Neuron (in vitro differentiated cells): ENCODE measurements at regions not wholly inside any gene's neighbourhood (a gene's known extent, or its start where the extent isn't known, plus 50 kb on each side); places are given as distances from the start of the nearest gene placed in this dataset.

ENCODE experiments used
- H2AFZ ChIP-seq: one replicate; pipeline ENCODE4 v1.6.1; 2013; ENCODE audit warnings: low read depth, mild to moderate bottlenecking, inconsistent platforms, low read length, moderate library complexity
- H3K27me3 ChIP-seq: one replicate; pipeline ENCODE4 v1.6.1; 2013; ENCODE audit warnings: low read length; ENCODE audit not compliant: insufficient read depth
- H3K36me3 ChIP-seq: one replicate; pipeline ENCODE4 v1.6.1; 2013; ENCODE audit warnings: low read length; ENCODE audit not compliant: insufficient read depth
- H3K4me1 ChIP-seq: one replicate; pipeline ENCODE4 v1.6.1; 2013; ENCODE audit warnings: low read length; ENCODE audit not compliant: insufficient read depth
- H3K4me3 ChIP-seq: 2 replicates; pipeline ENCODE4 v1.5.1; 2013; ENCODE audit warnings: mild to moderate bottlenecking, low read length, moderate library complexity
- H3K9me3 ChIP-seq: one replicate; pipeline ENCODE4 v1.6.1; 2013; ENCODE audit warnings: low read length

- Histone ChIP-seq H3K36me3 (no peaks in the 10 kb centered on the region), H3K27me3 (no peaks in the 10 kb centered on the region)
Observed at GRCh38 chr6:3653528-3654070, 97.9 kb downstream of the PXDC1 start.

GRCh38 chr6:3651698-3652229 lies 99.7 kb downstream of the PXDC1 start:
- H3K4me1 ChIP-seq: peaks cover 3% of the 10 kb centered on the region
- peaks cover 2% of the 10 kb centered on the region for H3K9me3 ChIP-seq
- no peak overlapping the region for H2AFZ ChIP-seq
- H3K4me3 ChIP-seq: no peak overlapping the region
- H3K36me3 ChIP-seq: no peaks in the 10 kb centered on the region
- H3K27me3 ChIP-seq: no peaks in the 10 kb centered on the region

More at GRCh38 chr6:3653528-3654070, 97.9 kb downstream of the PXDC1 start:
- Histone ChIP-seq H2AFZ (no peak overlapping the region), H3K4me3 (no peak overlapping the region), H3K4me1 (peaks cover 3% of the 10 kb centered on the region), H3K9me3 (peaks cover 2% of the 10 kb centered on the region)

GRCh38 chr6:3650959-3651697 lies 100.4 kb downstream of the PXDC1 start:
- no peaks in the 10 kb centered on the region for H3K27me3 ChIP-seq
- no peak overlapping the region for H3K4me3 ChIP-seq
- H3K4me1 ChIP-seq: peaks cover 3% of the 10 kb centered on the region
- peaks cover 2% of the 10 kb centered on the region for H3K9me3 ChIP-seq
- no peak overlapping the region for H2AFZ ChIP-seq
- H3K36me3 ChIP-seq: no peaks in the 10 kb centered on the region

GRCh38 chr6:3650076-3650958 lies 101.2 kb downstream of the PXDC1 start:
- no peak overlapping the region for H2AFZ ChIP-seq
- no peaks in the 10 kb centered on the region for H3K27me3 ChIP-seq
- no peak overlapping the region for H3K4me3 ChIP-seq
- peaks cover 3% of the 10 kb centered on the region for H3K4me1 ChIP-seq
- no peaks in the 10 kb centered on the region for H3K36me3 ChIP-seq
- H3K9me3 ChIP-seq: peaks cover 2% of the 10 kb centered on the region

- H3K9me3 ChIP-seq: peaks cover 2% of the 10 kb centered on the region
- no peaks in the 10 kb centered on the region for H3K27me3 ChIP-seq
- H3K4me3 ChIP-seq: no peak overlapping the region
- no peaks in the 10 kb centered on the region for H3K4me1 ChIP-seq
- no peak overlapping the region for H2AFZ ChIP-seq
- no peaks in the 10 kb centered on the region for H3K36me3 ChIP-seq
Observed at GRCh38 chr6:3648724-3649123, 102.8 kb downstream of the PXDC1 start.

GRCh38 chr6:3646616-3647362 lies 104.7 kb downstream of the PXDC1 start:
- peaks cover 2% of the 10 kb centered on the region for H3K9me3 ChIP-seq
- H3K4me3 ChIP-seq: no peak overlapping the region
- no peaks in the 10 kb centered on the region for H3K4me1 ChIP-seq
- H3K27me3 ChIP-seq: no peaks in the 10 kb centered on the region
- no peaks in the 10 kb centered on the region for H3K36me3 ChIP-seq
- no peak overlapping the region for H2AFZ ChIP-seq

- Histone ChIP-seq H3K4me1 (no peaks in the 10 kb centered on the region), H3K27me3 (no peaks in the 10 kb centered on the region), H2AFZ (no peak overlapping the region), H3K9me3 (peaks cover 2% of the 10 kb centered on the region), H3K36me3 (no peaks in the 10 kb centered on the region), H3K4me3 (no peak overlapping the region)
Observed at GRCh38 chr6:3644739-3645012, 106.8 kb downstream of the PXDC1 start.

GRCh38 chr6:3643921-3644738 lies 107.4 kb downstream of the PXDC1 start:
- Histone ChIP-seq H2AFZ (peak overlapping the region; percentile 20), H3K27me3 (no peaks in the 10 kb centered on the region), H3K9me3 (peaks cover 2% of the 10 kb centered on the region), H3K4me3 (no peak overlapping the region), H3K36me3 (no peaks in the 10 kb centered on the region), H3K4me1 (no peaks in the 10 kb centered on the region)

- Histone ChIP-seq H3K9me3 (no peaks in the 10 kb centered on the region), H3K36me3 (no peaks in the 10 kb centered on the region), H2AFZ (no peak overlapping the region), H3K27me3 (no peaks in the 10 kb centered on the region), H3K4me1 (no peaks in the 10 kb centered on the region), H3K4me3 (no peak overlapping the region)
Observed at GRCh38 chr6:3640868-3641267, 110.6 kb downstream of the PXDC1 start.

GRCh38 chr6:3638662-3639061 lies 112.9 kb downstream of the PXDC1 start:
- Histone ChIP-seq H3K36me3 (no peaks in the 10 kb centered on the region), H3K4me3 (no peak overlapping the region), H3K27me3 (no peaks in the 10 kb centered on the region), H2AFZ (no peak overlapping the region), H3K4me1 (no peaks in the 10 kb centered on the region), H3K9me3 (no peaks in the 10 kb centered on the region)

- H3K27me3 ChIP-seq: no peaks in the 10 kb centered on the region
- no peaks in the 10 kb centered on the region for H3K9me3 ChIP-seq
- H3K4me3 ChIP-seq: no peak overlapping the region
- H3K36me3 ChIP-seq: no peaks in the 10 kb centered on the region
- no peak overlapping the region for H2AFZ ChIP-seq
- no peaks in the 10 kb centered on the region for H3K4me1 ChIP-seq
Observed at GRCh38 chr6:3636060-3636459, 115.5 kb downstream of the PXDC1 start.

- no peaks in the 10 kb centered on the region for H3K27me3 ChIP-seq
- H3K4me3 ChIP-seq: no peak overlapping the region
- no peaks in the 10 kb centered on the region for H3K36me3 ChIP-seq
- no peaks in the 10 kb centered on the region for H3K9me3 ChIP-seq
- H3K4me1 ChIP-seq: no peaks in the 10 kb centered on the region
- H2AFZ ChIP-seq: no peak overlapping the region
Observed at GRCh38 chr6:3635482-3635881, 116.0 kb downstream of the PXDC1 start.
